ENCODE measurements at regions not wholly inside any gene's neighbourhood (a gene's known extent, or its start where the extent isn't known, plus 50 kb on each side); places are given as distances from the start of the nearest gene placed in this dataset.

DNA sequence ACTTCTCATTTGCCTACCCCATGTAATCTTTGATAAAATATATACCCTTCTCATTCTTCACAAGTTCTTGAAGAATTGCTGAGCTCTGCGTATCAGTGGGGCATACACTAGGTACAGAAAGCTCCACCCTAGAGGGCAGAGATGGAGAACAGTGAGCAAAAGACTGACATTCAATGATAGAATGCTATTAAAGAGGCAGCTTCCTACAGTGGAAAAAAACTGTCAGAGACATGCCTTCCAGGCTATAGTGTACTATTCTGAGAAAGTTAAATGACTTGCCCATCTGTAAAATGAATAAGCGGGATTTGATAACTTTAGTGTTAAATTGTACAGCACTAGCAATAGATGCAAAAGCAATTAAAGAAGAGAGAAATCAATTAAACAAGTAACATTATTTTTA lies 172.8 kb downstream of the SUCNR1 start:
- no peak overlapping the region for H3K9ac ChIP-seq (ENCODE audit: low read depth in 1 of 2, low read length in 2 of 2)
- no peaks in the 10 kb centered on the region for H3K9me3 ChIP-seq (ENCODE audit: control insufficient read depth in 4 of 4, low read length in 3 of 4)
- H3K36me3 ChIP-seq (ENCODE audit: control insufficient read depth in 4 of 4, insufficient read depth in 3 of 4, low read depth in 1 of 4, low read length in 3 of 4): no peaks in the 10 kb centered on the region
- no peak overlapping the region for H3K27ac ChIP-seq (ENCODE audit: low read depth in 1 of 2, low read length in 2 of 2)
- no peak overlapping the region for H3K4me3 ChIP-seq (ENCODE audit: low read depth in 1 of 3, low read length in 3 of 3)
- 95% methylated on average over 2 of the region's 2 CpGs for WGBS
- DNase-seq (ENCODE audit: low spot score): no peak
- no peaks in the 10 kb centered on the region for H3K27me3 ChIP-seq (ENCODE audit: control insufficient read depth in 4 of 4, insufficient read depth in 4 of 4, low read length in 3 of 4)
- TF ChIP-seq TAF1 (conservative IDR thresholded peaks at IDR 0.05): no peak
- TF ChIP-seq RXRA (IDR thresholded peaks at IDR 0.05): no peak
- TF ChIP-seq HNF4G (IDR thresholded peaks at IDR 0.05): no peak
- H3K4me1 ChIP-seq (ENCODE audit: control insufficient read depth in 4 of 4, insufficient read depth in 4 of 4, low read length in 3 of 4): no peaks in the 10 kb centered on the region

DNA sequence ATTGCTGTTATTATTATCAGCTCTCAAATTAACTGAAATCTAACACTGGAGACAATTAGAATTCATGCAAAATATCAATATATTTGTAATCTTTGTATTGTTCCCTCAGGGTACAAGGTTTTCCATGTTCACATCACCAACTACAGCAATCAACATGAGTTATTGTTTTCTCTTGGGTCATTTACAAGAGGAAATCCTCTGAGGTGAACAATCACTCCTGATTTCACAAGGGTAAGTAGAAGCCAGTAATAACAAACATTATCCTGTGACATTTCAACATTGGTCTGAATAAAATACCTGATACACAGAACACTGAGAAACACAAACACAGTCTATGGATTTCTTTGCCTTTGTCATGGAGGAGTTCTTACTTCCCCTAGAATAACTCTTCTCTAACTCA lies 174.0 kb downstream of the SUCNR1 start:
- no peak for DNase-seq (ENCODE audit: low spot score)
- TF ChIP-seq RXRA (IDR thresholded peaks at IDR 0.05) (no peak), GABPA (IDR thresholded peaks at IDR 0.05 in 1 of 2, conservative IDR thresholded peaks at IDR 0.05 in 1 of 2) (no peak), EGR1 (IDR thresholded peaks at IDR 0.05; ENCODE audit: low read depth in 2 of 2) (no peak), HNF4A (conservative IDR thresholded peaks at IDR 0.05) (no peak), RAD21 (IDR thresholded peaks at IDR 0.05) (no peak), YY1 (IDR thresholded peaks at IDR 0.05) (no peak), TAF1 (conservative IDR thresholded peaks at IDR 0.05) (no peak), FOXA2 (IDR thresholded peaks at IDR 0.05) (no peak), JUND (IDR thresholded peaks at IDR 0.05) (no peak), SP1 (IDR thresholded peaks at IDR 0.05) (no peak), NR2F2 (IDR thresholded peaks at IDR 0.05) (no peak)
- TF ChIP-seq, protein P1, sequence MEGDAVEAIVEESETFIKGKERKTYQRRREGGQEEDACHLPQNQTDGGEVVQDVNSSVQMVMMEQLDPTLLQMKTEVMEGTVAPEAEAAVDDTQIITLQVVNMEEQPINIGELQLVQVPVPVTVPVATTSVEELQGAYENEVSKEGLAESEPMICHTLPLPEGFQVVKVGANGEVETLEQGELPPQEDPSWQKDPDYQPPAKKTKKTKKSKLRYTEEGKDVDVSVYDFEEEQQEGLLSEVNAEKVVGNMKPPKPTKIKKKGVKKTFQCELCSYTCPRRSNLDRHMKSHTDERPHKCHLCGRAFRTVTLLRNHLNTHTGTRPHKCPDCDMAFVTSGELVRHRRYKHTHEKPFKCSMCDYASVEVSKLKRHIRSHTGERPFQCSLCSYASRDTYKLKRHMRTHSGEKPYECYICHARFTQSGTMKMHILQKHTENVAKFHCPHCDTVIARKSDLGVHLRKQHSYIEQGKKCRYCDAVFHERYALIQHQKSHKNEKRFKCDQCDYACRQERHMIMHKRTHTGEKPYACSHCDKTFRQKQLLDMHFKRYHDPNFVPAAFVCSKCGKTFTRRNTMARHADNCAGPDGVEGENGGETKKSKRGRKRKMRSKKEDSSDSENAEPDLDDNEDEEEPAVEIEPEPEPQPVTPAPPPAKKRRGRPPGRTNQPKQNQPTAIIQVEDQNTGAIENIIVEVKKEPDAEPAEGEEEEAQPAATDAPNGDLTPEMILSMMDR (IDR thresholded peaks at IDR 0.05; ENCODE audit: low read depth, low read length, missing input control): no peak
- TF ChIP-seq, protein P2, sequence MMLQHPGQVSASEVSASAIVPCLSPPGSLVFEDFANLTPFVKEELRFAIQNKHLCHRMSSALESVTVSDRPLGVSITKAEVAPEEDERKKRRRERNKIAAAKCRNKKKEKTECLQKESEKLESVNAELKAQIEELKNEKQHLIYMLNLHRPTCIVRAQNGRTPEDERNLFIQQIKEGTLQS (IDR thresholded peaks at IDR 0.05): no peak
- Histone ChIP-seq H3K4me3 (ENCODE audit: low read depth in 1 of 3, low read length in 3 of 3) (no peak overlapping the region), H3K27me3 (ENCODE audit: control insufficient read depth in 4 of 4, insufficient read depth in 4 of 4, low read length in 3 of 4) (no peaks in the 10 kb centered on the region), H3K9ac (ENCODE audit: low read depth in 1 of 2, low read length in 2 of 2) (no peak overlapping the region), H3K27ac (ENCODE audit: low read depth in 1 of 2, low read length in 2 of 2) (no peak overlapping the region), H3K9me3 (ENCODE audit: control insufficient read depth in 4 of 4, low read length in 3 of 4) (no peaks in the 10 kb centered on the region), H3K4me1 (ENCODE audit: control insufficient read depth in 4 of 4, insufficient read depth in 4 of 4, low read length in 3 of 4) (no peaks in the 10 kb centered on the region), H3K36me3 (ENCODE audit: control insufficient read depth in 4 of 4, insufficient read depth in 3 of 4, low read depth in 1 of 4, low read length in 3 of 4) (no peaks in the 10 kb centered on the region)

DNA sequence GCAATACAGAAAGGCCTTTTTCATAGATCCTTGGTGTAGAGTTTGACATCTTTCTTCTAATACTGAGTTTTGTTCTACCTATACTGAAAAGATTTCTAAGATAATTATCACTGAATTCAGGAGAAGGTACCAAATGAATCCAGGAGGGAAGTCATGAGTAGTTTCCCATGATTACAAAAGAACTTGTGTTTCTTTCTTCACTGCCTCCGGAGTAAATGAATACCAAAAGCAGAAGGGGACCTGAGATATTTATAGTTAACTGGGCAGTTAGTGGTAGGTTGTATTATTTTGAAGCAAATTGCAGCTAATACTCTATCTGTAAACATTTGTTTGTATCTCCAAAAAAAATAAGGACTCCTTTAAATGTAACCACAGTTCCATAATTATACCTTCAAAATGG lies 175.4 kb downstream of the SUCNR1 start:
- DNase-seq (ENCODE audit: low spot score): no peak
- Histone ChIP-seq H3K4me1 (ENCODE audit: control insufficient read depth in 4 of 4, insufficient read depth in 4 of 4, low read length in 3 of 4) (no peaks in the 10 kb centered on the region), H3K4me3 (ENCODE audit: low read depth in 1 of 3, low read length in 3 of 3) (no peak overlapping the region), H3K9ac (ENCODE audit: low read depth in 1 of 2, low read length in 2 of 2) (no peak overlapping the region), H3K36me3 (ENCODE audit: control insufficient read depth in 4 of 4, insufficient read depth in 3 of 4, low read depth in 1 of 4, low read length in 3 of 4) (no peaks in the 10 kb centered on the region), H3K9me3 (ENCODE audit: control insufficient read depth in 4 of 4, low read length in 3 of 4) (no peaks in the 10 kb centered on the region), H3K27ac (ENCODE audit: low read depth in 1 of 2, low read length in 2 of 2) (no peak overlapping the region), H3K27me3 (ENCODE audit: control insufficient read depth in 4 of 4, insufficient read depth in 4 of 4, low read length in 3 of 4) (no peaks in the 10 kb centered on the region)
- WGBS: 82% methylated on average over 1 of the region's 1 CpG
- TF ChIP-seq FOXA1 (IDR thresholded peaks at IDR 0.05): no peak
- TF ChIP-seq, protein P3, sequence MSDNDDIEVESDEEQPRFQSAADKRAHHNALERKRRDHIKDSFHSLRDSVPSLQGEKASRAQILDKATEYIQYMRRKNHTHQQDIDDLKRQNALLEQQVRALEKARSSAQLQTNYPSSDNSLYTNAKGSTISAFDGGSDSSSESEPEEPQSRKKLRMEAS (IDR thresholded peaks at IDR 0.05): no peak
- TF ChIP-seq NR2F2 (IDR thresholded peaks at IDR 0.05): no peak
- TF ChIP-seq, protein P1 (IDR thresholded peaks at IDR 0.05; ENCODE audit: low read depth, low read length, missing input control): no peak
- no peak for TF ChIP-seq HNF4G (IDR thresholded peaks at IDR 0.05)
- TF ChIP-seq TAF1 (conservative IDR thresholded peaks at IDR 0.05): no peak
- TF ChIP-seq SP1 (IDR thresholded peaks at IDR 0.05): no peak
- no peak for TF ChIP-seq YY1 (IDR thresholded peaks at IDR 0.05)
- TF ChIP-seq FOXA2 (IDR thresholded peaks at IDR 0.05): no peak
- no peak for TF ChIP-seq GABPA (IDR thresholded peaks at IDR 0.05 in 1 of 2, conservative IDR thresholded peaks at IDR 0.05 in 1 of 2)
- TF ChIP-seq, protein P2 (IDR thresholded peaks at IDR 0.05): no peak
